GM12878 (cell line): ENCODE measurements at regions not wholly inside any gene's neighbourhood (a gene's known extent, or its start where the extent isn't known, plus 50 kb on each side); places are given as distances from the start of the nearest gene placed in this dataset.

ENCODE experiments used
- ATAC-seq: fragments of 200-7000 bp; cut with Tn5 transposase; 3 replicates; pipeline ENCODE4 v1.9.1; 2020; ENCODE audit warnings: mild to moderate bottlenecking, moderate library complexity
- BruUV-seq: library from RNA; stranded (reverse); fragments of 400-500 nt; replicated peaks from 2 replicates; lab custom pipeline; 2021; lab: Mats Ljungman, UMichigan
- CTCF ChIA-PET: fragments of 300-600 bp; sonication (Branson Sonifier 250); formaldehyde crosslinking; extraction: SDS; loops from one replicate; lab custom pipeline; 2021; ENCODE audit warnings: inconsistent platforms; lab: Yijun Ruan, JAX
- POLR2A ChIA-PET: fragments of 350-600 bp; formaldehyde crosslinking; extraction: SDS; loops from one replicate; lab custom pipeline; 2021; ENCODE audit warnings: inconsistent platforms; lab: Charles Lee
- RAD21 ChIA-PET: fragments of 300-600 bp; sonication (Branson Sonifier 250); formaldehyde crosslinking; loops from one replicate; lab custom pipeline; 2023; ENCODE audit warnings: antibody characterized with exemption; ENCODE audit not compliant: unreplicated experiment; lab: Charles Lee
- SMC1A ChIA-PET: fragments of 300-600 bp; sonication (Branson Sonifier 250); formaldehyde crosslinking; loops from one replicate; lab custom pipeline; 2023; ENCODE audit not compliant: unreplicated experiment, uncharacterized antibody; lab: Charles Lee
- DNase-seq: peaks from one replicate; pipeline ENCODE4 v3.0.0-alpha.2; 2011; ENCODE audit warnings: low read depth, low spot score
- FAIRE-seq: peaks from 3 replicates; lab custom pipeline; 2011; peaks lifted over from hg19 to GRCh38; lab: Jason Lieb, UNC
- H2AFZ ChIP-seq: 2 replicates; pipeline ENCODE4 v1.6.0; 2011; ENCODE audit warnings: low read depth, low read length, control low read depth; ENCODE audit not compliant: control insufficient read depth
- H3K27ac ChIP-seq: 2 replicates; pipeline ENCODE4 v1.5.1; 2011; ENCODE audit warnings: control low read depth; ENCODE audit not compliant: control insufficient read depth, insufficient read depth
- H3K27me3 ChIP-seq, 2 experiments: replicated peaks in 1 of 2; 2 replicates each; pipeline versions ENCODE4 v1.6.0 to v1.6.1; 2011; ENCODE audit warnings: low read length in 1 of 2; ENCODE audit not compliant: control insufficient read depth in 2 of 2, insufficient read depth in 2 of 2
- H3K36me3 ChIP-seq, 2 experiments: 2 replicates each; pipeline ENCODE4 v1.5.1; 2011; ENCODE audit warnings: low read length in 1 of 2; ENCODE audit not compliant: control insufficient read depth in 2 of 2, insufficient read depth in 2 of 2
- H3K4me1 ChIP-seq: 2 replicates; pipeline ENCODE4 v1.6.1; 2011; ENCODE audit warnings: mild to moderate bottlenecking, low read length, moderate library complexity, mixed read lengths; ENCODE audit not compliant: control insufficient read depth, insufficient read depth
- H3K4me2 ChIP-seq: 2 replicates; pipeline ENCODE4 v1.6.0; 2011; ENCODE audit warnings: control low read depth; ENCODE audit not compliant: control insufficient read depth, insufficient read depth
- H3K4me3 ChIP-seq: fragments of 200-600 bp; sonication (generic); 2 replicates; pipeline ENCODE4 v1.5.1; 2016
- H3K79me2 ChIP-seq: 2 replicates; pipeline ENCODE4 v1.6.0; 2011; ENCODE audit warnings: low read length; ENCODE audit not compliant: control insufficient read depth, insufficient read depth
- H3K9ac ChIP-seq: 2 replicates; pipeline ENCODE4 v1.8.0; 2011; ENCODE audit warnings: low read length, control low read depth, mixed read lengths; ENCODE audit not compliant: control insufficient read depth, insufficient read depth
- H3K9me3 ChIP-seq: replicated peaks from 3 replicates; pipeline ENCODE4 v1.5.1; 2011; ENCODE audit warnings: mild to moderate bottlenecking, low read length; ENCODE audit not compliant: control insufficient read depth, insufficient read depth
- H4K20me1 ChIP-seq: 2 replicates; pipeline ENCODE4 v1.6.0; 2011; ENCODE audit not compliant: control insufficient read depth, insufficient read depth
- BCLAF1 ChIP-seq: fragments of 450-650 bp; IDR thresholded peaks from 2 replicates; pipeline ENCODE4 v1.6.1; 2017; ENCODE audit warnings: antibody characterized with exemption, mild to moderate bottlenecking, moderate library complexity
- CHD2 ChIP-seq: IDR thresholded peaks from 2 replicates; pipeline ENCODE4 v1.6.1; 2011; ENCODE audit warnings: low read depth, low read length, improper control_type of control experiment, borderline replicate concordance
- KDM1A ChIP-seq: fragments of 200-600 bp; sonication (generic); IDR thresholded peaks from 2 replicates; pipeline ENCODE4 v1.6.1; 2016; ENCODE audit warnings: borderline replicate concordance
- ZBTB4 ChIP-seq: fragments of 450-650 bp; formaldehyde crosslinking; IDR thresholded peaks from 2 replicates; pipeline ENCODE4 v1.4.0; 2022; ENCODE audit warnings: mild to moderate bottlenecking, moderate library complexity
- WGBS: methylation state at CpG from one replicate; pipeline ENCODE4 v1.1.6; 2016; ENCODE audit warnings: low lambda C conversion rate; ENCODE audit not compliant: insufficient replicate concordance, insufficient coverage; ENCODE audit errors: missing lambda C conversion rate; 5-methylcytosine and 5-hydroxymethylcytosine counted together
- in situ Hi-C: fragments of 300-500 bp; cut with MboI; formaldehyde crosslinking; loops from 9 replicates; pipeline ENCODE4 v1.14.3; 2018; ENCODE audit warnings: mixed read lengths
- intact Hi-C: fragments of 100-400 bp; cut with micrococcal nuclease; formaldehyde crosslinking; loops from one replicate; pipeline ENCODE4 v1.14.2; 2022; ENCODE audit not compliant: unreplicated experiment

GRCh38 chr14:106060276-106060975 lies 534.0 kb downstream of the TMEM121 start:
- no peak for FAIRE-seq
- no peak overlapping the region for H3K4me2 ChIP-seq
- H3K9me3 ChIP-seq = no peaks in the 10 kb centered on the region
- ChIA-PET POLR2A (no interaction called here), CTCF (no interaction called here)
- H3K9ac ChIP-seq = no peak overlapping the region
- H3K27me3 ChIP-seq = no peaks in the 10 kb centered on the region
- H3K79me2 ChIP-seq = no peaks in the 10 kb centered on the region
- BruUV-seq = no TSS peak
- TF ChIP-seq KDM1A = no peak
- TF ChIP-seq ZBTB4 = no peak
- no peak for TF ChIP-seq BCLAF1
- TF ChIP-seq CHD2 = no peak
- TF ChIP-seq, all 136 proteins: peak for 0
- 57% methylated on average over 3 of the region's 3 CpGs for WGBS
- RAD21 ChIA-PET = no interaction called here
- Histone ChIP-seq H3K36me3 (no peaks in the 10 kb centered on the region), H3K27ac (no peak overlapping the region), H3K4me1 (no peaks in the 10 kb centered on the region), H3K4me3 (no peak overlapping the region), H4K20me1 (no peaks in the 10 kb centered on the region), H2AFZ (no peak overlapping the region)
- ATAC-seq = no peak
- DNase-seq = no peak
- SMC1A ChIA-PET = no interaction called here
- intact Hi-C loops (no loop called here), in situ Hi-C loops (no loop called here)
